ENCODE measurements at regions not wholly inside any gene's neighbourhood (a gene's known extent, or its start where the extent isn't known, plus 50 kb on each side); places are given as distances from the start of the nearest gene placed in this dataset.

DNA sequence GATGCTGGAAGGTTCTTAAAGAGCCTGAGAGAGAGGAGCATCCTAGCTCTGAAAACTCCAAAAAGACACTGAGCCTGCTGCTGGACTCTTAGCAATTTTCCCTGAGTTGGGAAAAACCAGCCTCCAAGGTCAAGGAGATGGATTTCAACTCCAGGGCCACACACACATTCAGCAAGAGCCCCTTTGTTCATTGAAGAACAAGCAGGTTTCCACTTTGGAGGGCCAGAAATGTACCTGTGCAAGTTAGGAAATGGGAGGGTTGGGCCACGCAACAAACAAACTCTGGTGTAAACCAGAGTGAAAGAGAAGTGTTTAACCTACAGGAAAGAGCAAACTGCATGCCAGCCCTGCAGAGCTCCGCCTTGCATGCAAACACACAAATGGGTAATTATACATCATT is 264.8 kb upstream of the RPL38 start:
- H3K9me3 ChIP-seq (replicated peaks; ENCODE audit: control insufficient read depth, insufficient read depth, low read depth, low read length): no peaks in the 10 kb centered on the region
- H3K4me1 ChIP-seq (replicated peaks in 1 of 2; ENCODE audit: control insufficient read depth in 2 of 2, insufficient read depth in 2 of 2, low read length in 2 of 2): no peaks in the 10 kb centered on the region
- in situ Hi-C loops (cut with MboI): no loop called here
- no peak for ATAC-seq
- BruUV-seq (replicated peaks): no TSS peak
- H3K4me2 ChIP-seq (ENCODE audit: insufficient read depth, low read length): no peak overlapping the region
- no peak overlapping the region for H2AFZ ChIP-seq (ENCODE audit: low read depth, low read length)
- H3K9ac ChIP-seq (ENCODE audit: insufficient read depth in 1 of 2, low read depth in 2 of 2, low read length in 2 of 2): no peak overlapping the region
- WGBS (ENCODE audit: insufficient coverage, low coverage, missing lambda C conversion rate): 0% methylated on average over 2 of the region's 2 CpGs
- CTCF ChIA-PET (ENCODE audit: low intra/inter-chr PET ratio): no interaction called here
- TF ChIP-seq ERF (CRISPR knock-in tag; IDR thresholded peaks at IDR 0.05): no peak
- no peak for TF ChIP-seq KDM1A (IDR thresholded peaks at IDR 0.05)
- no peak for TF ChIP-seq FOXJ3 (CRISPR knock-in tag; IDR thresholded peaks at IDR 0.05)
- peaks cover 0 to 6% of the 10 kb centered on the region in 2 experiments; a peak in 1 of 5 replicates for H3K27me3 ChIP-seq (ENCODE audit: control insufficient read depth in 2 of 2, insufficient read depth in 2 of 2, low read length in 2 of 2)
- FAIRE-seq: no peak
- H3K36me3 ChIP-seq (ENCODE audit: control insufficient read depth, insufficient read depth, low read length): no peaks in the 10 kb centered on the region
- no peak overlapping the region for H3K27ac ChIP-seq (ENCODE audit: extremely low read depth, low read depth, low read length)
- H3K9me1 ChIP-seq (ENCODE audit: control insufficient read depth, insufficient read depth, low read length): no peaks in the 10 kb centered on the region
- H3K79me2 ChIP-seq (ENCODE audit: control insufficient read depth, insufficient read depth, low read length): no peaks in the 10 kb centered on the region
- no peaks in the 10 kb centered on the region for H4K20me1 ChIP-seq (replicated peaks; ENCODE audit: control insufficient read depth, insufficient read depth, low read length)
- H3K4me3 ChIP-seq: no peak overlapping the region
- POLR2A ChIA-PET: interaction anchor here (0.7 kb wide), 1 partner anchor 273 kb away, joined by 3 read pairs; no protein-coding TSS in a partner anchor
- DNase-seq (ENCODE audit: extremely low read depth in 1 of 4, low spot score in 3 of 4): no peak
- intact Hi-C loops (cut with micrococcal nuclease): no loop called here

GRCh38 chr17:73939806-73940205 is 263.7 kb upstream of the RPL38 start:
- H3K27ac ChIP-seq (ENCODE audit: extremely low read depth, low read depth, low read length): no peak overlapping the region
- ChIA-PET POLR2A (no interaction called here), CTCF (ENCODE audit: low intra/inter-chr PET ratio) (no interaction called here)
- FAIRE-seq (no peak), DNase-seq (ENCODE audit: extremely low read depth in 1 of 4, low spot score in 3 of 4) (no peak), ATAC-seq (no peak)
- no peaks in the 10 kb centered on the region for H4K20me1 ChIP-seq (replicated peaks; ENCODE audit: control insufficient read depth, insufficient read depth, low read length)
- H3K36me3 ChIP-seq (ENCODE audit: control insufficient read depth, insufficient read depth, low read length): no peaks in the 10 kb centered on the region
- intact Hi-C loops (cut with micrococcal nuclease): no loop called here
- BruUV-seq (replicated peaks): no TSS peak
- peaks cover 0 to 6% of the 10 kb centered on the region in 2 experiments; a peak in 1 of 5 replicates for H3K27me3 ChIP-seq (ENCODE audit: control insufficient read depth in 2 of 2, insufficient read depth in 2 of 2, low read length in 2 of 2)
- no peak overlapping the region for H3K4me3 ChIP-seq
- H3K9ac ChIP-seq (ENCODE audit: insufficient read depth in 1 of 2, low read depth in 2 of 2, low read length in 2 of 2): no peak overlapping the region
- H3K4me2 ChIP-seq (ENCODE audit: insufficient read depth, low read length): no peak overlapping the region
- no peaks in the 10 kb centered on the region for H3K9me1 ChIP-seq (ENCODE audit: control insufficient read depth, insufficient read depth, low read length)
- H3K4me1 ChIP-seq (replicated peaks in 1 of 2; ENCODE audit: control insufficient read depth in 2 of 2, insufficient read depth in 2 of 2, low read length in 2 of 2): no peaks in the 10 kb centered on the region
- 0% methylated on average over 8 of the region's 8 CpGs for WGBS (ENCODE audit: insufficient coverage, low coverage, missing lambda C conversion rate)
- in situ Hi-C loops (cut with MboI): no loop called here
- no peaks in the 10 kb centered on the region for H3K79me2 ChIP-seq (ENCODE audit: control insufficient read depth, insufficient read depth, low read length)
- no peak overlapping the region for H2AFZ ChIP-seq (ENCODE audit: low read depth, low read length)
- H3K9me3 ChIP-seq (replicated peaks; ENCODE audit: control insufficient read depth, insufficient read depth, low read depth, low read length): no peaks in the 10 kb centered on the region
- TF ChIP-seq CBX8 (IDR thresholded peaks at IDR 0.05; ENCODE audit: borderline replicate concordance, extremely low read depth, low read depth, low read length, poor library complexity, severe bottlenecking) (no peak), ZNF79 (CRISPR knock-in tag; IDR thresholded peaks at IDR 0.05; ENCODE audit: low read depth) (no peak), ZEB2 (IDR thresholded peaks at IDR 0.05) (no peak), YBX1 (IDR thresholded peaks at IDR 0.05) (no peak), PTBP1 (IDR thresholded peaks at IDR 0.05; ENCODE audit: low read depth, low read length) (no peak), UBTF (IDR thresholded peaks at IDR 0.05; ENCODE audit: borderline replicate concordance in 1 of 2, low read depth in 2 of 2, low read length in 2 of 2) (no peak), ZNF778 (CRISPR knock-in tag; IDR thresholded peaks at IDR 0.05) (no peak), STAT6 (CRISPR knock-in tag; IDR thresholded peaks at IDR 0.05) (no peak), EZH2 (IDR thresholded peaks at IDR 0.05; ENCODE audit: borderline replicate concordance, low read depth, low read length) (no peak)
